HepG2 (cell line): ENCODE measurements at regions not wholly inside any gene's neighbourhood (a gene's known extent, or its start where the extent isn't known, plus 50 kb on each side); places are given as distances from the start of the nearest gene placed in this dataset.

Experiments used
- ATAC-seq: fragments of 200-7000 bp; cut with Tn5 transposase; 3 replicates; pipeline ENCODE4 v1.9.1; 2020; ENCODE audit warnings: mild to moderate bottlenecking, moderate library complexity
- BruUV-seq: library from RNA; stranded (reverse); fragments of 400-500 nt; replicated peaks from 2 replicates; lab custom pipeline; 2021; lab: Mats Ljungman, UMichigan
- CTCF ChIA-PET: fragments of 300-600 bp; formaldehyde crosslinking; extraction: SDS; loops from one replicate; lab custom pipeline; 2021; ENCODE audit warnings: low total read pairs, inconsistent platforms, low intra/inter-chr PET ratio; lab: Yijun Ruan, JAX
- POLR2A ChIA-PET: fragments of 350-600 bp; sonication (Branson Sonifier 250); formaldehyde crosslinking; loops from one replicate; lab custom pipeline; 2020; ENCODE audit warnings: antibody characterized with exemption, inconsistent platforms; lab: Yijun Ruan, JAX
- DNase-seq: peaks from one replicate; pipeline ENCODE4 v3.0.0-alpha.2; 2015; ENCODE audit warnings: low spot score
- FAIRE-seq: peaks from 3 replicates; lab custom pipeline; 2011; peaks lifted over from hg19 to GRCh38; lab: Jason Lieb, UNC
- H2AFZ ChIP-seq: one replicate; pipeline ENCODE4 v1.6.1; 2011; ENCODE audit warnings: low read length, inconsistent platforms
- H3K27ac ChIP-seq: fragments of 300-600 bp; 3 replicates; pipeline ENCODE4 v1.8.0; 2011; ENCODE audit warnings: mixed run types, mild to moderate bottlenecking, mixed read lengths, low read length, inconsistent platforms; ENCODE audit not compliant: insufficient read depth; ENCODE audit errors: extremely low read length
- H3K27me3 ChIP-seq, 2 experiments: fragments of 200-600 bp in 1 of 2; 2 replicates in 1 of 2; 3 replicates in 1 of 2; pipeline versions ENCODE4 v1.6.0 to v1.8.0; 2011; ENCODE audit warnings: low read length in 2 of 2, mild to moderate bottlenecking in 2 of 2, moderate library complexity in 2 of 2, inconsistent platforms in 1 of 2; ENCODE audit not compliant: insufficient read depth in 2 of 2, control insufficient read depth in 1 of 2
- H3K36me3 ChIP-seq, 2 experiments: fragments of 200-600 bp in 1 of 2; replicated peaks in 1 of 2; 2 replicates in 1 of 2; 3 replicates in 1 of 2; pipeline versions ENCODE4 v1.5.1 to v1.8.0; 2011; ENCODE audit warnings: low read length in 2 of 2, inconsistent platforms in 1 of 2; ENCODE audit not compliant: insufficient read depth in 2 of 2, control insufficient read depth in 1 of 2
- H3K4me1 ChIP-seq: 2 replicates; pipeline ENCODE4 v1.5.1; 2012; ENCODE audit warnings: low read length, inconsistent platforms; ENCODE audit not compliant: insufficient read depth
- H3K4me2 ChIP-seq: 2 replicates; pipeline ENCODE4 v1.6.0; 2011; ENCODE audit warnings: low read depth, low read length, inconsistent platforms
- H3K4me3 ChIP-seq, 3 experiments: fragments of 200-600 bp in 1 of 3; sonication (generic), shearing (Covaris generic) in 1 of 3; replicated peaks in 1 of 3; 2 replicates each; pipeline ENCODE4 v1.5.1; 2011 to 2016; ENCODE audit warnings: low read length in 3 of 3, inconsistent platforms in 2 of 3, low read depth in 2 of 3, mild to moderate bottlenecking in 2 of 3, control low read depth in 1 of 3, mixed read lengths in 1 of 3; ENCODE audit not compliant: insufficient read depth in 1 of 3
- H3K79me2 ChIP-seq: one replicate; pipeline ENCODE4 v1.6.1; 2011; ENCODE audit warnings: low read length, inconsistent platforms; ENCODE audit not compliant: insufficient read depth
- H3K9ac ChIP-seq: 2 replicates; pipeline ENCODE4 v1.6.0; 2011; ENCODE audit warnings: mild to moderate bottlenecking, low read depth, low read length, inconsistent platforms; ENCODE audit not compliant: insufficient read depth
- H3K9me3 ChIP-seq: 2 replicates; pipeline ENCODE4 v1.5.1; 2012; ENCODE audit warnings: mild to moderate bottlenecking, low read length
- H4K20me1 ChIP-seq: 2 replicates; pipeline ENCODE4 v1.6.0; 2011; ENCODE audit warnings: inconsistent platforms, mild to moderate bottlenecking, low read length, moderate library complexity; ENCODE audit not compliant: insufficient read depth
- BHLHE40 ChIP-seq: IDR thresholded peaks from 2 replicates; pipeline ENCODE4 v1.6.1; 2011; ENCODE audit warnings: low read length, improper control_type of control experiment
- SETDB1 ChIP-seq: sonication (generic); formaldehyde crosslinking; IDR thresholded peaks from 2 replicates; pipeline ENCODE4 v1.5.1; 2020; ENCODE audit warnings: missing genetic modification reagents, mild to moderate bottlenecking, borderline replicate concordance
- ZNF3 ChIP-seq: IDR thresholded peaks from 2 replicates; pipeline ENCODE4 v1.7.0; 2017; ENCODE audit warnings: inconsistent platforms
- ZNF367 ChIP-seq: sonication (generic); formaldehyde crosslinking; IDR thresholded peaks from 2 replicates; pipeline ENCODE4 v1.4.0; 2020; ENCODE audit warnings: missing genetic modification reagents, borderline replicate concordance
- ZNF709 ChIP-seq: sonication (generic); formaldehyde crosslinking; IDR thresholded peaks from 2 replicates; pipeline ENCODE4 v1.5.0; 2020; ENCODE audit warnings: mild to moderate bottlenecking, missing genetic modification reagents
- WGBS: methylation state at CpG from one replicate; pipeline ENCODE4 v1.1.6; 2017; ENCODE audit warnings: low lambda C conversion rate; 5-methylcytosine and 5-hydroxymethylcytosine counted together
- in situ Hi-C: cut with HindIII; loops from 2 replicates; pipeline ENCODE4 v1.10.0; 2017; ENCODE audit warnings: low pct_unique_long_range_greater_than_20kb; ENCODE audit not compliant: extremely low pct_ligation_motif_present
- intact Hi-C: fragments of 100-400 bp; cut with micrococcal nuclease; formaldehyde crosslinking; loops from one replicate; pipeline ENCODE4 v1.10.0; 2022; ENCODE audit not compliant: unreplicated experiment
- TF ChIP-seq, protein P1 (sequence below): sonication (generic); formaldehyde crosslinking; IDR thresholded peaks from 2 replicates; pipeline ENCODE4 v1.5.1; 2020; ENCODE audit warnings: missing genetic modification reagents, mild to moderate bottlenecking, borderline replicate concordance
- TF ChIP-seq, protein P2 (sequence below), 2 experiments: IDR thresholded peaks; 2 replicates each; pipeline ENCODE4 v1.6.1; 2011 to 2012; ENCODE audit warnings: low read length in 2 of 2, borderline replicate concordance in 1 of 2, low read depth in 1 of 2, mild to moderate bottlenecking in 1 of 2, moderate library complexity in 1 of 2

DNA sequence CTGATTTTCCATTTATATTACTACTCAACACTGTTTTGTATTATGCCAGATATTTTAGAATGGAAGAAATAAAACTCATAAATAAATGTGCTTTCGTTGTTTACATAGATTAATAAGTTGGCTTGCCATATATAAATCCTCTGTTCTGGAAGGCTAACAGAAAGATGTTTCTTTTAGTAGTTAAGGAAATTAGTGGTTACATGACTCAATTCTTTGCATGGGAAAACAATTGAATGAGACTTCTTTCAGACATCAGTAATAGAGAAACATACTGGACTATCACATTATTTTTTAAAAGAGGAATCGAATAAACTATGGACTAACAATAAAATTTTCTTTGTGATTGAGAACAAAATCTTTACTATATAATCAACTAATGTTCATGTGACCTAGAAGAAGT lies 336.5 kb downstream of the KCNS3 start:
- H3K4me2 ChIP-seq: no peak overlapping the region
- no TSS peak for BruUV-seq
- H3K4me3 ChIP-seq: no peak overlapping the region
- no peaks in the 10 kb centered on the region for H3K27me3 ChIP-seq
- H2AFZ ChIP-seq: no peak overlapping the region
- ChIA-PET CTCF (no interaction called here), POLR2A (no interaction called here)
- FAIRE-seq (no peak), DNase-seq (no peak), ATAC-seq (no peak)
- no peaks in the 10 kb centered on the region for H3K36me3 ChIP-seq
- H3K9ac ChIP-seq: no peak overlapping the region
- 5% methylated on average over 2 of the region's 2 CpGs for WGBS
- intact Hi-C loops (loop anchor here (10.0 kb wide), 1 partner anchor 160 kb away; no protein-coding TSS in a partner anchor), in situ Hi-C loops (no loop called here)
- no peak for TF ChIP-seq ZNF367 (CRISPR knock-in tag)
- no peak for TF ChIP-seq ZNF709 (CRISPR knock-in tag)
- no peak for TF ChIP-seq BHLHE40
- TF ChIP-seq SETDB1: no peak
- TF ChIP-seq, protein P1, sequence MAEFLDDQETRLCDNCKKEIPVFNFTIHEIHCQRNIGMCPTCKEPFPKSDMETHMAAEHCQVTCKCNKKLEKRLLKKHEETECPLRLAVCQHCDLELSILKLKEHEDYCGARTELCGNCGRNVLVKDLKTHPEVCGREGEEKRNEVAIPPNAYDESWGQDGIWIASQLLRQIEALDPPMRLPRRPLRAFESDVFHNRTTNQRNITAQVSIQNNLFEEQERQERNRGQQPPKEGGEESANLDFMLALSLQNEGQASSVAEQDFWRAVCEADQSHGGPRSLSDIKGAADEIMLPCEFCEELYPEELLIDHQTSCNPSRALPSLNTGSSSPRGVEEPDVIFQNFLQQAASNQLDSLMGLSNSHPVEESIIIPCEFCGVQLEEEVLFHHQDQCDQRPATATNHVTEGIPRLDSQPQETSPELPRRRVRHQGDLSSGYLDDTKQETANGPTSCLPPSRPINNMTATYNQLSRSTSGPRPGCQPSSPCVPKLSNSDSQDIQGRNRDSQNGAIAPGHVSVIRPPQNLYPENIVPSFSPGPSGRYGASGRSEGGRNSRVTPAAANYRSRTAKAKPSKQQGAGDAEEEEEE: no peak
- TF ChIP-seq, protein P2, sequence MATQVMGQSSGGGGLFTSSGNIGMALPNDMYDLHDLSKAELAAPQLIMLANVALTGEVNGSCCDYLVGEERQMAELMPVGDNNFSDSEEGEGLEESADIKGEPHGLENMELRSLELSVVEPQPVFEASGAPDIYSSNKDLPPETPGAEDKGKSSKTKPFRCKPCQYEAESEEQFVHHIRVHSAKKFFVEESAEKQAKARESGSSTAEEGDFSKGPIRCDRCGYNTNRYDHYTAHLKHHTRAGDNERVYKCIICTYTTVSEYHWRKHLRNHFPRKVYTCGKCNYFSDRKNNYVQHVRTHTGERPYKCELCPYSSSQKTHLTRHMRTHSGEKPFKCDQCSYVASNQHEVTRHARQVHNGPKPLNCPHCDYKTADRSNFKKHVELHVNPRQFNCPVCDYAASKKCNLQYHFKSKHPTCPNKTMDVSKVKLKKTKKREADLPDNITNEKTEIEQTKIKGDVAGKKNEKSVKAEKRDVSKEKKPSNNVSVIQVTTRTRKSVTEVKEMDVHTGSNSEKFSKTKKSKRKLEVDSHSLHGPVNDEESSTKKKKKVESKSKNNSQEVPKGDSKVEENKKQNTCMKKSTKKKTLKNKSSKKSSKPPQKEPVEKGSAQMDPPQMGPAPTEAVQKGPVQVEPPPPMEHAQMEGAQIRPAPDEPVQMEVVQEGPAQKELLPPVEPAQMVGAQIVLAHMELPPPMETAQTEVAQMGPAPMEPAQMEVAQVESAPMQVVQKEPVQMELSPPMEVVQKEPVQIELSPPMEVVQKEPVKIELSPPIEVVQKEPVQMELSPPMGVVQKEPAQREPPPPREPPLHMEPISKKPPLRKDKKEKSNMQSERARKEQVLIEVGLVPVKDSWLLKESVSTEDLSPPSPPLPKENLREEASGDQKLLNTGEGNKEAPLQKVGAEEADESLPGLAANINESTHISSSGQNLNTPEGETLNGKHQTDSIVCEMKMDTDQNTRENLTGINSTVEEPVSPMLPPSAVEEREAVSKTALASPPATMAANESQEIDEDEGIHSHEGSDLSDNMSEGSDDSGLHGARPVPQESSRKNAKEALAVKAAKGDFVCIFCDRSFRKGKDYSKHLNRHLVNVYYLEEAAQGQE (IDR thresholded peaks at IDR 0.05; ENCODE audit: borderline replicate concordance in 1 of 2, low read depth in 1 of 2, low read length in 2 of 2): no peak
- no peak for TF ChIP-seq ZNF3 (CRISPR knock-in tag)
- no peaks in the 10 kb centered on the region for H3K79me2 ChIP-seq
- no peaks in the 10 kb centered on the region for H3K4me1 ChIP-seq
- no peaks in the 10 kb centered on the region for H4K20me1 ChIP-seq
- no peak overlapping the region for H3K27ac ChIP-seq
- no peaks in the 10 kb centered on the region for H3K9me3 ChIP-seq
